Right lobe of liver (tissue), 6 donors: ENCODE measurements at regions not wholly inside any gene's neighbourhood (a gene's known extent, or its start where the extent isn't known, plus 50 kb on each side); places are given as distances from the start of the nearest gene placed in this dataset.

Experiments
- ATAC-seq, 4 donors: fragments of 200-7000 bp; cut with Tn5 transposase; one replicate each; pipeline ENCODE4 v1.9.1; 2020; ENCODE audit warnings: mild to moderate bottlenecking in 4 of 4, moderate library complexity in 4 of 4
- DNase-seq, 3 donors: peaks; one replicate each; pipeline ENCODE4 v3.0.0-alpha.2; 2020
- H3K27ac ChIP-seq, 3 donors: fragments of 200-600 bp; one replicate each; pipeline ENCODE4 v1.8.0; 2022
- H3K27me3 ChIP-seq, 2 donors: fragments of 200-600 bp; one replicate each; pipeline ENCODE4 v1.8.0; 2022
- H3K36me3 ChIP-seq, 4 donors: fragments of 200-600 bp; sonication (generic) in 1 of 4; one replicate each; pipeline versions ENCODE4 v1.5.1 to v1.8.0; 2017 to 2022; ENCODE audit warnings: control low read depth in 1 of 4
- H3K4me1 ChIP-seq, 4 donors: fragments of 200-600 bp; sonication (generic) in 1 of 4; one replicate each; pipeline versions ENCODE4 v1.5.1 to v1.8.0; 2017 to 2022; ENCODE audit warnings: control low read depth in 1 of 4
- H3K4me3 ChIP-seq, 3 donors: fragments of 200-600 bp; one replicate each; pipeline ENCODE4 v1.8.0; 2022
- H3K9me3 ChIP-seq, 4 donors: fragments of 200-600 bp; sonication (generic) in 1 of 4; one replicate each; pipeline versions ENCODE4 v1.5.1 to v1.8.0; 2017 to 2022; ENCODE audit warnings: control low read depth in 1 of 4
- POLR2A ChIP-seq: fragments of 450-650 bp; IDR thresholded peaks from one replicate; pipeline ENCODE4 v1.6.1; 2017; ENCODE audit warnings: antibody characterized with exemption, mild to moderate bottlenecking
- WGBS: methylation state at CpG from one replicate; pipeline ENCODE4 v1.1.6; 2018; ENCODE audit warnings: low coverage, low lambda C conversion rate; ENCODE audit not compliant: insufficient coverage; ENCODE audit errors: missing lambda C conversion rate; 5-methylcytosine and 5-hydroxymethylcytosine counted together
- intact Hi-C, 2 donors: fragments of 100-400 bp; cut with DNase I; formaldehyde crosslinking; loops; one replicate each; pipeline versions ENCODE4 v1.11.2 to v1.14.1; 2022
- TF ChIP-seq, protein P1 (sequence below), 4 donors: fragments of 200-600 bp in 3 of 4; fragments of 450-650 bp in 1 of 4; IDR thresholded peaks; one replicate each; pipeline versions ENCODE4 v1.5.1 to v1.8.0; 2016 to 2022; ENCODE audit warnings: antibody characterized with exemption in 4 of 4, mild to moderate bottlenecking in 2 of 4
- donor health status: DM: no; HTN: yes; CAD: no.
- donor health status: DM: no; HTN: no; CAD: no.
- donor health status: DM: no; HTN: no; CAD: no.
- donor health status: DM: no; HTN: yes; CAD: no.
- donor health status: DM: no; HTN: yes; CAD: no.

DNA sequence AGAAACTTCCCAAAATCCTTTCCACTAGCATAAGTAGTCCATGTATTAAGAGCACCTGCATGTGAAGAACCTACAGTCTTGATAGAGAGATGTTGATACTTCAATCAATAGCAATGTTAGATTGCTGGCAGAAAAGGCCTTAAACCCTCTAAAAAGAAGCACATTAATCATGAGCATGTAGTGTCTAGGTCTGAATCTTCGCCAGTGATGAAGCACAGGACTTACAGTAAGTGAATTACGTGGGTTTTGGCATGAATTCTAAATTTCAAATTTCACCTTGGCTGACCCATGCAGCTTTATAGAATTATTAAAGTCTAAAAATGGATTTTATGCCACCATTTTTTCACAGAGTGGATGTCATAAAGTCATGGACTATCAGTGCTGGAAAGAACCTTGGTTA, 791.6 kb upstream of the NOVA1 start:
- H3K27ac ChIP-seq: no peak overlapping the region
- no peak for DNase-seq
- H3K4me1 ChIP-seq: no peaks in the 10 kb centered on the region
- no peaks in the 10 kb centered on the region for H3K9me3 ChIP-seq
- intact Hi-C loops: no loop called here
- no peak for ATAC-seq
- 35% methylated on average over 2 of the region's 2 CpGs for WGBS
- no peak for TF ChIP-seq POLR2A
- TF ChIP-seq, protein P1, sequence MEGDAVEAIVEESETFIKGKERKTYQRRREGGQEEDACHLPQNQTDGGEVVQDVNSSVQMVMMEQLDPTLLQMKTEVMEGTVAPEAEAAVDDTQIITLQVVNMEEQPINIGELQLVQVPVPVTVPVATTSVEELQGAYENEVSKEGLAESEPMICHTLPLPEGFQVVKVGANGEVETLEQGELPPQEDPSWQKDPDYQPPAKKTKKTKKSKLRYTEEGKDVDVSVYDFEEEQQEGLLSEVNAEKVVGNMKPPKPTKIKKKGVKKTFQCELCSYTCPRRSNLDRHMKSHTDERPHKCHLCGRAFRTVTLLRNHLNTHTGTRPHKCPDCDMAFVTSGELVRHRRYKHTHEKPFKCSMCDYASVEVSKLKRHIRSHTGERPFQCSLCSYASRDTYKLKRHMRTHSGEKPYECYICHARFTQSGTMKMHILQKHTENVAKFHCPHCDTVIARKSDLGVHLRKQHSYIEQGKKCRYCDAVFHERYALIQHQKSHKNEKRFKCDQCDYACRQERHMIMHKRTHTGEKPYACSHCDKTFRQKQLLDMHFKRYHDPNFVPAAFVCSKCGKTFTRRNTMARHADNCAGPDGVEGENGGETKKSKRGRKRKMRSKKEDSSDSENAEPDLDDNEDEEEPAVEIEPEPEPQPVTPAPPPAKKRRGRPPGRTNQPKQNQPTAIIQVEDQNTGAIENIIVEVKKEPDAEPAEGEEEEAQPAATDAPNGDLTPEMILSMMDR (IDR thresholded peaks at IDR 0.05): no peak
- H3K36me3 ChIP-seq: no peaks in the 10 kb centered on the region
- H3K4me3 ChIP-seq: no peak overlapping the region
- H3K27me3 ChIP-seq: no peaks in the 10 kb centered on the region

DNA sequence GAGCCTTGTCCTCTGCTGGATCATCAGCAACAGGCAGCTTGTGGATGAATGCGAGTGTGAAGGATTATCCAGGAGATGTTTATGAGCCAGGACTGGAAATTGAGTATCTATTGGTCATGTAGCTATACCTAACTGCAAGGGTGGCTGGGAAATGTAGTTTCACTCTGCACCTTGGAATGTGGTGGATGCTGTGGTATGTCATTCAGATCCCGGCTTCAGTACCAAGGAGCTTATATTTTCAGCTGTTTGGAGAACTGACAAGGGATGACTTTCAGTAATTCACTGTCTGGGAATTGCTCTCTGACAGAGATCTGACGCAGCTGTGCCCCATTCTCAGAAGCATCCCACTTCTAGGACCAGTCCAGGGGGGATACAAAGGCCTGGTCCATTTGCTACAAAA, 792.3 kb upstream of the NOVA1 start:
- no peaks in the 10 kb centered on the region for H3K27me3 ChIP-seq
- no peak for TF ChIP-seq POLR2A
- TF ChIP-seq, protein P1 (IDR thresholded peaks at IDR 0.05): no peak
- ATAC-seq (no peak), DNase-seq (no peak)
- 39% methylated on average over 3 of the region's 3 CpGs for WGBS
- no peaks in the 10 kb centered on the region for H3K36me3 ChIP-seq
- no peak overlapping the region for H3K4me3 ChIP-seq
- H3K27ac ChIP-seq: no peak overlapping the region
- H3K4me1 ChIP-seq: no peaks in the 10 kb centered on the region
- no peaks in the 10 kb centered on the region for H3K9me3 ChIP-seq
- intact Hi-C loops: no loop called here

DNA sequence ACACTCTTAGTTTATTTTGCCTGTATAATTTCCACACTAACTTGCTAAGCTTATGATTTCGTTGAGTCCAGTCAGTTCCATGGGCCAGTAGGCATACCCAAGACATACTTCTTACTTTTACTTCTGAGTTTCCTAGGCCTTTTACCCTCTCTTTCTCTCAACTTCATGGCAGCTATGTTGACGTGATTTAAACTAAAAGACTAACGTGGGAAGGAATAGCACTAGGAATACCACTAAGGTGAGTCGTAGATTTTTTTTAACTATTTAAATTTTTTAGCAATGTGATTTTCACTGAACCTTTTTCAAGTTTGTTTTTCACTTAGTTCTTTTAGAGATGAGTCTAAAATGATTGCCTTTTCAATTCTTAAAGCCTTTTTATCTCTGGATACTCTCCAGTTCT, 793.5 kb upstream of the NOVA1 start:
- TF ChIP-seq POLR2A: no peak
- TF ChIP-seq, protein P1 (IDR thresholded peaks at IDR 0.05): no peak
- Histone ChIP-seq H3K27me3 (no peaks in the 10 kb centered on the region), H3K4me3 (no peak overlapping the region), H3K36me3 (no peaks in the 10 kb centered on the region), H3K4me1 (no peaks in the 10 kb centered on the region), H3K9me3 (no peaks in the 10 kb centered on the region), H3K27ac (no peak overlapping the region)
- 44% methylated on average over 4 of the region's 4 CpGs for WGBS
- ATAC-seq (no peak), DNase-seq (no peak)
- intact Hi-C loops: no loop called here

DNA sequence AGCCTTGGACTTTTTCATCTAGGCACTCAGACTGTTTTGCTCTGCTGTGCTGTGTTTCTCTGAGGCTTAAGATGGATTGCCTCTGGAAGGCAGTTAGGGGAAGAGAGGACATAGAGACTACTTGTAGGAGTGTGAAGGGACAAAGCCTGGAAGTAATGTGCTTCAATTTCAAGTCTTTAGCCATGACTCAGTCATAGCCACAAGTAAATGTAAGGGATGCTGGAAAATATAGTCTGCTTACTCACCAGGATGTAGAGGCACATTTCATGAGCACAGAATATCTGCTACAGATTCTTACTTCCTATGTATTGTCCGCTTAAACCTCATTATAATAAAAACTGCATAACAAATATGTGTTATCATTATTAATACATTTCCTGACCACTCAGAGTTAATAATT, 794.3 kb upstream of the NOVA1 start:
- intact Hi-C loops: no loop called here
- Histone ChIP-seq H3K9me3 (no peaks in the 10 kb centered on the region), H3K27ac (no peak overlapping the region), H3K27me3 (no peaks in the 10 kb centered on the region), H3K36me3 (no peaks in the 10 kb centered on the region), H3K4me3 (no peak overlapping the region), H3K4me1 (no peaks in the 10 kb centered on the region)
- TF ChIP-seq, protein P1 (IDR thresholded peaks at IDR 0.05): no peak
- no peak for TF ChIP-seq POLR2A
- ATAC-seq (no peak), DNase-seq (no peak)
- WGBS: 65% methylated on average over 1 of the region's 1 CpG

DNA sequence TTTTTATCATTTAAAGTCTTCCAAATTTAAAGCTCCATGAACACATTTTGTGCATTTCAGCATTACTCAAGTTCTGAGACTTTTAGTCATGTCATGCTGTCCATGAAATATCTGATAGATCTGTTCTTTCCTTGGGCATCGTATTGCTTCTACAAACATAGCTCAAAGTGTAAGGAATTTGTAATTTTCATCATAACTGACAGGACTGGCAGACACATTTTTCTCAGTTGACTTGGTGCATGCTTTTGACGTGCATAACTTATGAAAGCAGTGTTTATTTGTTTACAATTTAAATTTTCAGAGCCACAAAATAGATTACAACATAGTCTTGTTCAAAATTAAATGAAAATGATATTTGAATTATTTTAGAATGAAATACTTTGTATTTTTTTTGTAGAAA, 812.1 kb upstream of the NOVA1 start:
- Histone ChIP-seq H3K27me3 (no peaks in the 10 kb centered on the region), H3K4me1 (no peaks in the 10 kb centered on the region), H3K27ac (no peak overlapping the region), H3K4me3 (no peak overlapping the region), H3K9me3 (no peaks in the 10 kb centered on the region), H3K36me3 (no peaks in the 10 kb centered on the region)
- ATAC-seq (no peak), DNase-seq (no peak)
- TF ChIP-seq, protein P1 (IDR thresholded peaks at IDR 0.05): no peak
- TF ChIP-seq POLR2A: no peak
- 45% methylated on average over 2 of the region's 2 CpGs for WGBS
- intact Hi-C loops: no loop called here
